Caco-2 (cell line): ENCODE measurements at regions not wholly inside any gene's neighbourhood (a gene's known extent, or its start where the extent isn't known, plus 50 kb on each side); places are given as distances from the start of the nearest gene placed in this dataset.

Experiments
- BruUV-seq: library from RNA; stranded (reverse); fragments of 400-500 nt; replicated peaks from 2 replicates; lab custom pipeline; 2021; lab: Mats Ljungman, UMichigan
- CTCF ChIA-PET: fragments of 300-600 bp; sonication (Branson Sonifier 250); formaldehyde crosslinking; loops from one replicate; lab custom pipeline; 2022; ENCODE audit warnings: antibody characterized with exemption; lab: Charles Lee
- POLR2A ChIA-PET: fragments of 300-600 bp; sonication (Branson Sonifier 250); formaldehyde crosslinking; loops from one replicate; lab custom pipeline; 2022; ENCODE audit warnings: antibody characterized with exemption; lab: Charles Lee
- DNase-seq, 2 experiments: peaks; one replicate each; pipeline versions ENCODE4 v3.0.0 to v3.0.0-alpha.2; 2020 to 2022
- H3K27me3 ChIP-seq: replicated peaks from 2 replicates; pipeline ENCODE4 v1.6.0; 2011; ENCODE audit warnings: low read length; ENCODE audit not compliant: control insufficient read depth, insufficient read depth
- H3K36me3 ChIP-seq: 2 replicates; pipeline ENCODE4 v1.5.1; 2011; ENCODE audit warnings: low read length; ENCODE audit not compliant: control insufficient read depth, insufficient read depth
- H3K4me1 ChIP-seq: fragments of 250-450 bp; sonication (Bioruptor Pico); 2 replicates; pipeline ENCODE4 v1.5.1; 2020; ENCODE audit warnings: mild to moderate bottlenecking
- H3K4me3 ChIP-seq: 2 replicates; pipeline ENCODE4 v1.5.1; 2011; ENCODE audit warnings: low read depth, mild to moderate bottlenecking, control low read depth, low read length
- H3K9me3 ChIP-seq: fragments of 250-450 bp; sonication (Bioruptor Pico); 2 replicates; pipeline ENCODE4 v1.5.1; 2020; ENCODE audit warnings: mild to moderate bottlenecking, moderate library complexity
- H3K27ac Mint-ChIP-seq: one replicate; pipeline ENCODE4 v1.8.0; 2022; ENCODE audit warnings: mixed read lengths; ENCODE audit not compliant: unreplicated experiment
- H3K27me3 Mint-ChIP-seq: one replicate; pipeline ENCODE4 v1.8.0; 2022; ENCODE audit warnings: mixed read lengths; ENCODE audit not compliant: insufficient read depth, unreplicated experiment
- H3K36me3 Mint-ChIP-seq: one replicate; pipeline ENCODE4 v1.8.0; 2022; ENCODE audit warnings: mild to moderate bottlenecking, mixed read lengths; ENCODE audit not compliant: insufficient read depth, unreplicated experiment
- H3K4me1 Mint-ChIP-seq: one replicate; pipeline ENCODE4 v1.8.0; 2022; ENCODE audit warnings: low read depth, mixed read lengths; ENCODE audit not compliant: unreplicated experiment
- H3K4me3 Mint-ChIP-seq: one replicate; pipeline ENCODE4 v1.8.0; 2022; ENCODE audit warnings: mild to moderate bottlenecking, moderate library complexity, mixed read lengths; ENCODE audit not compliant: unreplicated experiment
- H3K9me3 Mint-ChIP-seq: one replicate; pipeline ENCODE4 v1.8.0; 2022; ENCODE audit warnings: mixed read lengths; ENCODE audit not compliant: unreplicated experiment
- intact Hi-C: fragments of 100-400 bp; cut with micrococcal nuclease; formaldehyde crosslinking; loops from one replicate; pipeline ENCODE4 v1.10.0; 2022; ENCODE audit not compliant: unreplicated experiment
- TF ChIP-seq, protein P1 (sequence below), 2 experiments: fragments of 200-600 bp in 1 of 2; IDR thresholded peaks; 1 replicate in 1 of 2; 2 replicates in 1 of 2; pipeline versions ENCODE4 v1.5.1 to v1.8.0; 2011 to 2022; ENCODE audit warnings: antibody characterized with exemption in 1 of 2, control low read depth in 1 of 2, inconsistent platforms in 1 of 2, low read depth in 1 of 2, low read length in 1 of 2, mild to moderate bottlenecking in 1 of 2, moderate library complexity in 1 of 2; ENCODE audit not compliant: insufficient read depth in 1 of 2, severe bottlenecking in 1 of 2, unreplicated experiment in 1 of 2

DNA sequence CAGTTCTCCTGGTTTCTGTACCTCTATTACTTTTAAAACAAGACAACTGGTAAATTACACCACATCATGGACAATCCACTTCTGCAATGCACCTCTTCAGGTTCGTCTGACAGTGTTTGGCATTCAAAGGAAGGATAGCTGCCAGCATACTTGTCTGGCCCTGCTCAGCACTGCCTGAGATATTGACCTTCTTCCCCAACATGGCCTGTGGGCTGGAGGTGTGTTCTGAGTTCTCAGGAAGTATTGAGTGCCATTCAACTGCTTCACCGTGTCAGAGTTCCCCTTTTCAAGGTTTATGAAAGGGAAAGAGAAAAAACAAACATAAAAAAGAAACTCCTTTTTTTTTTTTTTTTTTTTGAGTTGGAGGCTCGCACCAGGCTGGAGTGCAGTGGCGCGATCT is 267.9 kb upstream of the SASH1 start:
- H3K4me3 Mint-ChIP-seq: no peak overlapping the region
- Histone ChIP-seq H3K4me3 (no peak overlapping the region), H3K4me1 (no peaks in the 10 kb centered on the region), H3K36me3 (no peaks in the 10 kb centered on the region), H3K27me3 (no peaks in the 10 kb centered on the region), H3K9me3 (no peaks in the 10 kb centered on the region)
- H3K27ac Mint-ChIP-seq: no peak overlapping the region
- BruUV-seq: no TSS peak
- POLR2A ChIA-PET: no interaction called here
- H3K4me1 Mint-ChIP-seq: peaks cover 6% of the 10 kb centered on the region
- peaks cover 10% of the 10 kb centered on the region for H3K9me3 Mint-ChIP-seq
- CTCF ChIA-PET: no interaction called here
- intact Hi-C loops: no loop called here
- H3K27me3 Mint-ChIP-seq: no peaks in the 10 kb centered on the region
- TF ChIP-seq, protein P1, sequence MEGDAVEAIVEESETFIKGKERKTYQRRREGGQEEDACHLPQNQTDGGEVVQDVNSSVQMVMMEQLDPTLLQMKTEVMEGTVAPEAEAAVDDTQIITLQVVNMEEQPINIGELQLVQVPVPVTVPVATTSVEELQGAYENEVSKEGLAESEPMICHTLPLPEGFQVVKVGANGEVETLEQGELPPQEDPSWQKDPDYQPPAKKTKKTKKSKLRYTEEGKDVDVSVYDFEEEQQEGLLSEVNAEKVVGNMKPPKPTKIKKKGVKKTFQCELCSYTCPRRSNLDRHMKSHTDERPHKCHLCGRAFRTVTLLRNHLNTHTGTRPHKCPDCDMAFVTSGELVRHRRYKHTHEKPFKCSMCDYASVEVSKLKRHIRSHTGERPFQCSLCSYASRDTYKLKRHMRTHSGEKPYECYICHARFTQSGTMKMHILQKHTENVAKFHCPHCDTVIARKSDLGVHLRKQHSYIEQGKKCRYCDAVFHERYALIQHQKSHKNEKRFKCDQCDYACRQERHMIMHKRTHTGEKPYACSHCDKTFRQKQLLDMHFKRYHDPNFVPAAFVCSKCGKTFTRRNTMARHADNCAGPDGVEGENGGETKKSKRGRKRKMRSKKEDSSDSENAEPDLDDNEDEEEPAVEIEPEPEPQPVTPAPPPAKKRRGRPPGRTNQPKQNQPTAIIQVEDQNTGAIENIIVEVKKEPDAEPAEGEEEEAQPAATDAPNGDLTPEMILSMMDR (IDR thresholded peaks at IDR 0.05; ENCODE audit: insufficient read depth in 1 of 2, low read depth in 1 of 2, low read length in 1 of 2, severe bottlenecking in 1 of 2, unreplicated experiment in 1 of 2): no peak
- no peak for DNase-seq
- H3K36me3 Mint-ChIP-seq: no peaks in the 10 kb centered on the region

DNA sequence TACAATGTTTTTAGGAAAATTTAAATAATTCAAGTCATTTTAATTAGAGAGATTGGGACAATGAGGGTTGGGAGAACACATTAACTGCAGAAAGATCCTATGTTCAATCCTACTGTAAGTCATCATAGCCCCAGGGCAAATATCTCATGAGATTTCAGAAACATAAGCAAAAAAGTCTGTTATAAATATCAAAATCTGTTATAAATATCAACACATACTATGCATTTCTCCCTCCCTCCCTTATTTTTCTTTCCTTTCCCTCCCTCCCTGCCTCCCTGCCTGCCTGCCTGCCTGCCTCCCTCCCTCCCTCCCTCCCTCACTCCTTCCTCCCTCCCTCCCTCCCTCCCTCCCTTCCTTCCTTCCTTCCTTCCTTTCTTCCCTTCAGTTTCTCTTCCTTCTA is 267.3 kb upstream of the SASH1 start:
- Mint-ChIP-seq H3K9me3 (peaks cover 10% of the 10 kb centered on the region), H3K4me1 (peaks cover 6% of the 10 kb centered on the region), H3K27me3 (no peaks in the 10 kb centered on the region), H3K36me3 (no peaks in the 10 kb centered on the region), H3K4me3 (no peak overlapping the region), H3K27ac (no peak overlapping the region)
- H3K4me1 ChIP-seq: no peaks in the 10 kb centered on the region
- intact Hi-C loops: no loop called here
- H3K36me3 ChIP-seq: no peaks in the 10 kb centered on the region
- DNase-seq: no peak
- no peaks in the 10 kb centered on the region for H3K27me3 ChIP-seq
- ChIA-PET CTCF (no interaction called here), POLR2A (no interaction called here)
- TF ChIP-seq, protein P1 (IDR thresholded peaks at IDR 0.05; ENCODE audit: insufficient read depth in 1 of 2, low read depth in 1 of 2, low read length in 1 of 2, severe bottlenecking in 1 of 2, unreplicated experiment in 1 of 2): no peak
- no peak overlapping the region for H3K4me3 ChIP-seq
- BruUV-seq: no TSS peak
- H3K9me3 ChIP-seq: no peaks in the 10 kb centered on the region

- ChIA-PET CTCF (no interaction called here), POLR2A (no interaction called here)
- Mint-ChIP-seq H3K27me3 (no peaks in the 10 kb centered on the region), H3K4me3 (no peak overlapping the region), H3K9me3 (peaks cover 10% of the 10 kb centered on the region), H3K4me1 (peaks cover 6% of the 10 kb centered on the region), H3K36me3 (no peaks in the 10 kb centered on the region), H3K27ac (no peak overlapping the region)
- Histone ChIP-seq H3K4me3 (no peak overlapping the region), H3K4me1 (no peaks in the 10 kb centered on the region), H3K9me3 (no peaks in the 10 kb centered on the region), H3K36me3 (no peaks in the 10 kb centered on the region), H3K27me3 (no peaks in the 10 kb centered on the region)
- no peak for DNase-seq
- TF ChIP-seq, protein P1 (IDR thresholded peaks at IDR 0.05; ENCODE audit: insufficient read depth in 1 of 2, low read depth in 1 of 2, low read length in 1 of 2, severe bottlenecking in 1 of 2, unreplicated experiment in 1 of 2): no peak
- no TSS peak for BruUV-seq
- intact Hi-C loops: no loop called here
Observed at GRCh38 chr6:148076051-148076450, 266.6 kb upstream of the SASH1 start.
